OCI-LY3 (cell line): ENCODE measurements at regions not wholly inside any gene's neighbourhood (a gene's known extent, or its start where the extent isn't known, plus 50 kb on each side); places are given as distances from the start of the nearest gene placed in this dataset.

Experiments
- H2AFZ ChIP-seq: fragments of 200-600, 300-600 bp; shearing (Covaris generic); 2 replicates; pipeline ENCODE4 v1.6.0; 2014; ENCODE audit warnings: antibody characterized with exemption, low read depth, low read length
- H3K27ac ChIP-seq: fragments of 200-600, 300-600 bp; sonication (generic); 2 replicates; pipeline ENCODE4 v1.5.1; 2014; ENCODE audit warnings: mild to moderate bottlenecking, low read length, moderate library complexity, mixed read lengths
- H3K27me3 ChIP-seq: fragments of 200-600, 300-600 bp; sonication (generic); 2 replicates; pipeline ENCODE4 v1.6.1; 2014; ENCODE audit warnings: low read depth, low read length, mixed read lengths
- H3K36me3 ChIP-seq: fragments of 200-600, 300-600 bp; sonication (generic); replicated peaks from 2 replicates; pipeline ENCODE3; 2014; ENCODE audit warnings: low read depth, low read length, mixed read lengths
- H3K4me1 ChIP-seq: fragments of 300-600, 200-600 bp; sonication (generic); 2 replicates; pipeline ENCODE4 v1.6.1; 2014; ENCODE audit warnings: low read length, mixed read lengths
- H3K4me2 ChIP-seq: fragments of 200-600, 300-600 bp; sonication (generic); 2 replicates; pipeline ENCODE4 v1.6.1; 2014; ENCODE audit warnings: low read length, mixed read lengths
- H3K4me3 ChIP-seq: fragments of 300-600, 200-600 bp; sonication (generic); 2 replicates; pipeline ENCODE4 v1.5.1; 2014; ENCODE audit warnings: antibody characterized with exemption, mild to moderate bottlenecking, low read length, moderate library complexity
- H3K79me2 ChIP-seq: fragments of 300-600, 200-600 bp; shearing (Covaris generic); 2 replicates; pipeline ENCODE4 v1.6.1; 2014; ENCODE audit warnings: mild to moderate bottlenecking, low read length, mixed read lengths
- H3K9ac ChIP-seq: fragments of 300-600, 200-600 bp; shearing (Covaris generic); 2 replicates; pipeline ENCODE4 v1.6.0; 2014; ENCODE audit warnings: mild to moderate bottlenecking, low read length, moderate library complexity
- H3K9me3 ChIP-seq: fragments of 200-600, 300-600 bp; shearing (Covaris generic); 2 replicates; pipeline ENCODE4 v1.6.1; 2014; ENCODE audit warnings: low read length, mixed read lengths; ENCODE audit not compliant: insufficient read depth
- H4K20me1 ChIP-seq: fragments of 200-600, 300-600 bp; sonication (generic); 2 replicates; pipeline ENCODE4 v1.6.1; 2016; ENCODE audit warnings: low read length, mixed read lengths; ENCODE audit not compliant: insufficient read depth
- EZH2phosphoT487 ChIP-seq: fragments of 200-600 bp; shearing (Covaris generic); IDR thresholded peaks from 2 replicates; pipeline ENCODE4 v1.6.1; 2018; ENCODE audit warnings: antibody characterized with exemption, mixed run types, low read depth
- TF ChIP-seq, protein P1 (sequence below): fragments of 200-600, 300-600 bp; sonication (generic); IDR thresholded peaks from 2 replicates; pipeline ENCODE4 v1.5.1; 2014; ENCODE audit warnings: antibody characterized with exemption, low read length, low read depth

DNA sequence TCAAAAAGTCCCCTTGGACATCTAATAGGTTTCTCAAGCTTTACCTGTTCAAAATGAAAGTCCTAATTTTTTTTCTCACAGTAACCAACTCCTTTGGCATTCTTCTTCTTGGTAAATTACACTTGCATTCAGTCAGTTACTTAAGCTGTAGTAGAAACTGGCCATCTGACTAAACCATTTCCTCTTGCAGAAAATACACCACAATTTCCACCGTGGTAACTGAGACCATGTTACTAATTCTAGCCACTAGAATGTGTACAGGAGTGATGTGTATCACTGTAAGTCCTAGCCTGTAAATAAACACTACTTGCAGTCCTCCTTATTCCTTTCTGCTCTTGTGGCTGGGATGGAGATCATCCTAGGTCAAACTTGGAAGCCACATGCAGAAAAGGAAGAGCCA is 965.4 kb upstream of the TMPRSS15 start:
- Histone ChIP-seq H3K4me1 (no peaks in the 10 kb centered on the region), H2AFZ (peak overlapping the region; percentile 39; the same call in 1 of the 2 replicates), H3K27me3 (no peaks in the 10 kb centered on the region), H3K9ac (no peak overlapping the region), H3K36me3 (no peaks in the 10 kb centered on the region), H3K4me2 (no peak overlapping the region), H3K9me3 (no peaks in the 10 kb centered on the region), H3K27ac (no peak overlapping the region), H4K20me1 (no peaks in the 10 kb centered on the region), H3K4me3 (no peak overlapping the region), H3K79me2 (no peaks in the 10 kb centered on the region)
- TF ChIP-seq, protein P1, sequence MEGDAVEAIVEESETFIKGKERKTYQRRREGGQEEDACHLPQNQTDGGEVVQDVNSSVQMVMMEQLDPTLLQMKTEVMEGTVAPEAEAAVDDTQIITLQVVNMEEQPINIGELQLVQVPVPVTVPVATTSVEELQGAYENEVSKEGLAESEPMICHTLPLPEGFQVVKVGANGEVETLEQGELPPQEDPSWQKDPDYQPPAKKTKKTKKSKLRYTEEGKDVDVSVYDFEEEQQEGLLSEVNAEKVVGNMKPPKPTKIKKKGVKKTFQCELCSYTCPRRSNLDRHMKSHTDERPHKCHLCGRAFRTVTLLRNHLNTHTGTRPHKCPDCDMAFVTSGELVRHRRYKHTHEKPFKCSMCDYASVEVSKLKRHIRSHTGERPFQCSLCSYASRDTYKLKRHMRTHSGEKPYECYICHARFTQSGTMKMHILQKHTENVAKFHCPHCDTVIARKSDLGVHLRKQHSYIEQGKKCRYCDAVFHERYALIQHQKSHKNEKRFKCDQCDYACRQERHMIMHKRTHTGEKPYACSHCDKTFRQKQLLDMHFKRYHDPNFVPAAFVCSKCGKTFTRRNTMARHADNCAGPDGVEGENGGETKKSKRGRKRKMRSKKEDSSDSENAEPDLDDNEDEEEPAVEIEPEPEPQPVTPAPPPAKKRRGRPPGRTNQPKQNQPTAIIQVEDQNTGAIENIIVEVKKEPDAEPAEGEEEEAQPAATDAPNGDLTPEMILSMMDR: no peak
- no peak for TF ChIP-seq EZH2phosphoT487

DNA sequence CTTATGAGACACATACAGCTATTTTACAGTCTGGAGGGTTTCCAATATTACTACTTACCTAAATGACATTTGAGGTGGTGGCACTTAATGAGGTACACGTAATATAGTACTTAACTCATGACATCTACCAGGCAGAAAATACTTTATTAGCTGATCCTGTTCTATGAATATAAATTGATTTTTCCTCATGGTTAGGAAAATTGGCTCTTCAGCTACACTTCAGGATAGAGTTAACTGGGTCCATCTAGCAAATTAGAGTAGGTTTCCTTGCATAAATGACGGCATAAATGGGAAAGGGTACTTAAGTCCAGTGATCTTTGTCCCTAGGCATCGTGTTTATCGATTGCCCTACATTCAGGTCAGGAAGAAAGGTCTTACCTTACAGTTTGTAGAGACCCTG is 988.8 kb upstream of the TMPRSS15 start:
- Histone ChIP-seq H3K79me2 (no peaks in the 10 kb centered on the region), H4K20me1 (no peaks in the 10 kb centered on the region), H3K9ac (no peak overlapping the region), H2AFZ (no peak overlapping the region), H3K9me3 (no peaks in the 10 kb centered on the region), H3K4me1 (no peaks in the 10 kb centered on the region), H3K27ac (no peak overlapping the region), H3K27me3 (no peaks in the 10 kb centered on the region), H3K4me2 (no peak overlapping the region), H3K36me3 (no peaks in the 10 kb centered on the region), H3K4me3 (no peak overlapping the region)
- no peak for TF ChIP-seq EZH2phosphoT487
- TF ChIP-seq, protein P1: no peak

DNA sequence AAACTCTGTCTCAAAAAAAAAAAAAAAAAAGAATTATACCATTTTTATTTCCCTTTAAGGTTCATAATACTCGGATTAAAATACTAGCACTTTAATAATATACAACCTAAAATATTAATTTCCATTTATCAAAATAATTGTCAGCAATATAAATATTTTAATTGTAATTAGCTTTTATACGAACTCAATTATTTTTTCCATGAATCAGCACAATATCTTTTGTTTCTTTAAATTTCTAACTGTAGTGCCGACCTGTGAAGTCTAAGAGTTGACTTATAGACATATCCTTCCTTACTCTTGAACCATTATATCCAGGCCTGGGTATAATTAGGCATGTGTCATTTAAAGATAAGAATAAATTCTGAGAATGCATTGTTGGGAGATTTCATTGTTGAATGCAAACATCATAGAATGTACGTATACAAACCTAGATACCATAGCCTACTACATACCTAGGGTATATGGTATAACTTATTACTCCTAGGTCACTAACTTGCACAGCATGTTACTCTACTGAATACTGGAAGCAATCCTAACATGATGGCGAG is 996.7 kb upstream of the TMPRSS15 start:
- Histone ChIP-seq H3K36me3 (no peaks in the 10 kb centered on the region), H3K79me2 (no peaks in the 10 kb centered on the region), H3K4me1 (no peaks in the 10 kb centered on the region), H3K4me2 (no peak overlapping the region), H3K27ac (no peak overlapping the region), H2AFZ (no peak overlapping the region), H4K20me1 (no peaks in the 10 kb centered on the region), H3K4me3 (no peak overlapping the region), H3K9ac (no peak overlapping the region), H3K27me3 (no peaks in the 10 kb centered on the region), H3K9me3 (no peaks in the 10 kb centered on the region)
- TF ChIP-seq, protein P1: no peak
- TF ChIP-seq EZH2phosphoT487: no peak

DNA sequence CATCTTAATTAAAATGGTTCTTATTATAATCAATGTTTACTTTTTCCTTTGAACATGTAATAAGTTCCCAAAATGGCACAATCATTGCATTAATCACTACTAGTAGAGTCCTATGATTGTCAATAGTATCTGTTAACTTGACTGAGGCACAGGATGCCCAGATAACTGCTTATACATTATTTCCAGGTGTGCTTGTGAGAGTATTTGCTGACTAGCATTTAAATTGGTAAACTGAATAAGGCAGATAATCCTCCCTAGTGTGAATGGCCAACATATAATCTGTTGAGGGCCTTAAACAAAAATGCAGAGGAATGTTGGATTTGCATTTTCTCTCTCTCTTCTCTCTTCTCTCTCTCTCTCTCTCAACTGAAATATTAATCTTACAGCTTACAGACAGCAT is 999.3 kb upstream of the TMPRSS15 start:
- Histone ChIP-seq H3K4me3 (no peak overlapping the region), H3K27ac (no peak overlapping the region), H4K20me1 (no peaks in the 10 kb centered on the region), H2AFZ (no peak overlapping the region), H3K4me2 (no peak overlapping the region), H3K9ac (no peak overlapping the region), H3K9me3 (no peaks in the 10 kb centered on the region), H3K79me2 (no peaks in the 10 kb centered on the region), H3K36me3 (no peaks in the 10 kb centered on the region), H3K27me3 (no peaks in the 10 kb centered on the region), H3K4me1 (no peaks in the 10 kb centered on the region)
- TF ChIP-seq, protein P1: no peak
